Fibroblast of mammary gland (primary cell): ENCODE measurements at regions not wholly inside any gene's neighbourhood (a gene's known extent, or its start where the extent isn't known, plus 50 kb on each side); places are given as distances from the start of the nearest gene placed in this dataset.

Experiments
- DNase-seq: peaks from one replicate; pipeline ENCODE4 v3.0.0-alpha.2; 2010; ENCODE audit warnings: low read depth
- H3K4me3 ChIP-seq: 2 replicates; pipeline ENCODE4 v1.5.1; 2011; ENCODE audit warnings: low read depth, mild to moderate bottlenecking, low read length, moderate library complexity; ENCODE audit not compliant: control insufficient read depth
- TF ChIP-seq, protein P1 (sequence below): conservative IDR thresholded peaks from 2 replicates; pipeline ENCODE4 v1.5.1; 2011; ENCODE audit warnings: low read depth, low read length, inconsistent platforms; ENCODE audit not compliant: control insufficient read depth, insufficient read depth

GRCh38 chr13:76351541-76352229 lies 534.5 kb downstream of the KCTD12 start:
- no peak overlapping the region for H3K4me3 ChIP-seq
- DNase-seq, result no peak
- TF ChIP-seq, protein P1, sequence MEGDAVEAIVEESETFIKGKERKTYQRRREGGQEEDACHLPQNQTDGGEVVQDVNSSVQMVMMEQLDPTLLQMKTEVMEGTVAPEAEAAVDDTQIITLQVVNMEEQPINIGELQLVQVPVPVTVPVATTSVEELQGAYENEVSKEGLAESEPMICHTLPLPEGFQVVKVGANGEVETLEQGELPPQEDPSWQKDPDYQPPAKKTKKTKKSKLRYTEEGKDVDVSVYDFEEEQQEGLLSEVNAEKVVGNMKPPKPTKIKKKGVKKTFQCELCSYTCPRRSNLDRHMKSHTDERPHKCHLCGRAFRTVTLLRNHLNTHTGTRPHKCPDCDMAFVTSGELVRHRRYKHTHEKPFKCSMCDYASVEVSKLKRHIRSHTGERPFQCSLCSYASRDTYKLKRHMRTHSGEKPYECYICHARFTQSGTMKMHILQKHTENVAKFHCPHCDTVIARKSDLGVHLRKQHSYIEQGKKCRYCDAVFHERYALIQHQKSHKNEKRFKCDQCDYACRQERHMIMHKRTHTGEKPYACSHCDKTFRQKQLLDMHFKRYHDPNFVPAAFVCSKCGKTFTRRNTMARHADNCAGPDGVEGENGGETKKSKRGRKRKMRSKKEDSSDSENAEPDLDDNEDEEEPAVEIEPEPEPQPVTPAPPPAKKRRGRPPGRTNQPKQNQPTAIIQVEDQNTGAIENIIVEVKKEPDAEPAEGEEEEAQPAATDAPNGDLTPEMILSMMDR, result no peak

- TF ChIP-seq, protein P1, result no peak
- DNase-seq, result no peak
- no peak overlapping the region for H3K4me3 ChIP-seq
Measured at GRCh38 chr13:76350399-76350798, 535.8 kb downstream of the KCTD12 start.

DNA sequence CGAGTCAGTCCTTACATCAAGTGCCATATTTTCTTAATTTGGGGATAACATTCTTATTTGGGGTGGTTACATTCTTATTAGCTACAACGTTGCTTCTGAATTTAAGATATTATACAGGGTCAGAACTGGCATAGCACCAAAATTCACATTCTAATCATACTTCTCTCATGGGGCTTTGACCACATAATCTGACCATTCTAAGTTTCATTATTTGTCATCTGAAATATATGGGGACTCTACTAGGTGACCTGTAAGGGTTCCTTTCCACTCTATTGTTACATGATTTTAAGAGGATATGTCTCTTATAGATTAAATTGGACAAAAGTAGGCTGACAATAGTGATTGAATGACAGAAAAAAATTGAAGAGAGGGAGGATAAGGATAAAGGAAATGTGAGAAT lies 536.5 kb downstream of the KCTD12 start:
- DNase-seq, result no peak
- TF ChIP-seq, protein P1, result no peak
- H3K4me3 ChIP-seq, result no peak overlapping the region

DNA sequence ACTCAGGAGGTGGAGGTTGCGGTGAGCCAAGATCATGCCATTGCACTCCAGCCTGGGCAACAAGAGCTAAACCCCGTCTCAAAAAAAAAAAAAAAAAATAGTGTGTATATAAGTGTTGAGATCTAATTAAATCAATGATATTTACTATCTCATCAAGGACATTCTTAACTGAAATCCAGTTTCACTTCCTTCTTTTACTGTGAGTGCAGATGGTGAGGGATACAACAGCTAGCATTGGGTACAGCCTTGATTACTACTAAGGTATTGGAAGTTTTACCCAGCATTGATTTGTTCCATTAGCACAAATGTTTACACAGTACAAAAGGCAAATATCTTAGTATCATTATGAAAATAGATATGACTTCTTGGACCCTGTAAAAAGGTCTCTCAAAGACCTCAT lies 546.6 kb downstream of the KCTD12 start:
- H3K4me3 ChIP-seq, result no peak overlapping the region
- no peak for DNase-seq
- TF ChIP-seq, protein P1, result no peak

DNA sequence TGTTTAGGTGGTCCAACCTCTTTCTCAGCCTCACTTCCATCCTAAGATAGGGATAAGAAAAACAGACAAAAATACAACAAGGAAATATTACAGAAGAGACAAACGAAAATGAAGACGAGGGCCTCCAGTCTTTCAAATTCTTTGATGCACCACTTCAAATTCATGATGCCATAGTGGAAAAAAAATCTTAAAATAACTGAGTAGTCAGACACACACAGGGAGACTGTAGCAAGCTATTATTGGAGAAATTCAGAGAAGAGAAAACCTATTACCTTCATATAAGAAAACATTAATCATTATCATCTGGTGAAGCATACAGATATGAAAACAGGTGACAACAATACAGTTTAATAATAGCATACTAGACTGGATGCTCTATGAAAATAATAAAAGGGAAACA lies 548.2 kb downstream of the KCTD12 start:
- TF ChIP-seq, protein P1, result no peak

DNA sequence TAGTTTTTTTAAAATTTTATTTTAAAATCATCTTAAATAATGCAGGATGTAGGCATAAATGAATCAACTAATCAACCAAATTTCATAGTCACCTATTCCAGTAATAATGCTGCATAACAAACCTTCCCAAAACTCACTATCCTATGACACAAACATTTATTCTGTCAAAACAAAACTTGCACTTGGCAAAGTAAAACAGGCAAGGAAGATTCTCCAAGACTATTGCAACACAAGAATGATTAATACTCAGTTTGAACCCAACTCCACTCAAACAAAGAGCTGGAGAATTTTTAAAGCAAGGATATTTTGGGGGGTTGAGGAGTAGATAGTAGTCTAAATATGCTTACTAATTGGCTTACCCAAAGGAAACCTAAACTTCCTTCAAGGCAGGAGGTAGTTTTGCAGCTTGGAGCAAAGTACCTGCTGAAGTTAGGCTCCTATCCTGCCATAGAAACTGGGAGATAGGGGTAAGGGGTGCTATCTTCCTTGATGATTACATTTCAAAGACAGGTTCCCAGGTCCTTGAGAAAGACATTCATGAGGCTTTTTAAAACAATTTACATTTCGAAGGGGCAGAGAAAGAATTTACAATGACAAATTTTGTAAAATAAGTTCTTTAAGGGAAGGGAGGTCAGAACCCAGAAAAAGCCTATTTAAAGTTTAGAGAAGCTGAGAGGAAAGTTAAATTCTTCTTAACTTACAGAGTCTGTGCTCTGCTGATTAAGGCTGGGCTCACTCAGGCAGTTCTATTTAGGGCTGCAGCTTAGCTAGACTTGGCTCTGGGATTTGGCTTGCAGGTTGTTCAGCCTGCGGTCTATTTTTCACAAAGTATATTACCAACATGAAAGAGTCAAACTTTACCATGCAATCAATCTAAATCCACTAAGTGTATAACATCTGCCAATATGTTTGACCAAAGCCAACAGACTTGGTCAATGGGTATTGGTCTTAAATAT lies 549.0 kb downstream of the KCTD12 start:
- no peak for DNase-seq
- TF ChIP-seq, protein P1, result no peak
- no peak overlapping the region for H3K4me3 ChIP-seq

More for the DNA sequence above, 548.2 kb downstream of the KCTD12 start:
- no peak overlapping the region for H3K4me3 ChIP-seq
- DNase-seq, result no peak
